Activated CD4-positive, alpha-beta memory T cell treated with anti-CD3 and anti-CD28 coated beads for 36 hours (primary cell): ENCODE measurements at regions not wholly inside any gene's neighbourhood (a gene's known extent, or its start where the extent isn't known, plus 50 kb on each side); places are given as distances from the start of the nearest gene placed in this dataset.
"Not testable (repeated sequence)": the region's sequence is repeated elsewhere in the genome, so short reads cannot be mapped to it uniquely, and the experiment has no call there.

Experiments used
- CTCF ChIA-PET: fragments of 350-600 bp; sonication (Branson Sonifier 250); formaldehyde crosslinking; loops from one replicate; lab custom pipeline; 2021; ENCODE audit warnings: antibody characterized with exemption, inconsistent platforms; lab: Charles Lee
- POLR2A ChIA-PET: fragments of 350-600 bp; sonication (Branson Sonifier 250); formaldehyde crosslinking; loops from one replicate; lab custom pipeline; 2021; ENCODE audit warnings: antibody characterized with exemption; lab: Charles Lee
- DNase-seq: peaks from one replicate; pipeline ENCODE4 v3.0.0-alpha.2; 2020
- H3K27ac Mint-ChIP-seq: one replicate; pipeline ENCODE4 v1.8.0; 2021; ENCODE audit warnings: mixed read lengths
- H3K27me3 Mint-ChIP-seq: one replicate; pipeline ENCODE4 v1.8.0; 2021; ENCODE audit warnings: mixed read lengths
- H3K36me3 Mint-ChIP-seq: one replicate; pipeline ENCODE4 v1.8.0; 2021; ENCODE audit warnings: mixed read lengths
- H3K4me1 Mint-ChIP-seq: one replicate; pipeline ENCODE4 v1.8.0; 2021; ENCODE audit warnings: low read depth, mixed read lengths
- H3K4me3 Mint-ChIP-seq: one replicate; pipeline ENCODE4 v1.8.0; 2021; ENCODE audit warnings: mild to moderate bottlenecking, mixed read lengths
- H3K9me3 Mint-ChIP-seq: one replicate; pipeline ENCODE4 v1.8.0; 2021; ENCODE audit warnings: mixed read lengths
- intact Hi-C: fragments of 100-400 bp; cut with micrococcal nuclease; formaldehyde crosslinking; loops from one replicate; pipeline ENCODE4 v1.15.1; 2023

DNA sequence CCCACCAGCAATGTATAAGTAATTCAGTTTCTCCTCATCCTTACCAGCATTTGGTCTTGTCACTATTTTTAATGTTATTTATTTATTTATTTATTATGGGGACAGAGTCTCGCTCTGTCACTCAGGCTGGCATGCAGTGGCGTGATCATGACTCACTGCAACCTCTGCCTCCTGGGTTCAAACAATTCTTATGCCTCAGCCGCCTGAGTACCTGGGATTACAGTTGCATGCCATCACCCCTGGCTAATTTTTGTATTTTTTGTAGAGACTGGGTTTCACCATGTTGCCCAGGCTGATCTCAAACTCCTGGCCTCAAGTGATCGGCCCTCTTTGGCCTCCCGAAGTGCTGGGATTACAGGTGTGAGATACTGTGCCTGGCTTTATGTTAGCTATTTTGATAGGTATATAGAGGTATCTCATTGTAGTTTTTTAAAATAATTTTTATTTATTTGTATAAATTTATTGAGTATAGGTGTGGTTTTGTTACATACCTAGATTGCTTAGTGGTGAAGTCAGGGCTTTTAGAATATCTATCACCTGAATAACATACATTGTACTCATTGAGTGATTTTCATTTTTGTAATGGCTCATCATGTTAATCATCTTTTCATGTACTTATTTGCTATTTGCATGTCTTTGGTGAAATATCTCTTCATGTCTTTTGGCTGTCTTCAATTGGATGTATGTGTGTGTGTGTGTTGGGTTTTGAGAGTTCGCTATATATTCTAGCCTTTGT, 53.3 kb downstream of the TANC2 start:
- H3K4me1 Mint-ChIP-seq: no peaks in the 10 kb centered on the region
- peaks cover 4% of the 10 kb centered on the region for H3K36me3 Mint-ChIP-seq
- intact Hi-C loops: no loop called here
- no peaks in the 10 kb centered on the region for H3K27me3 Mint-ChIP-seq
- CTCF ChIA-PET: no interaction called here
- POLR2A ChIA-PET: no interaction called here
- no peak overlapping the region for H3K27ac Mint-ChIP-seq
- H3K4me3 Mint-ChIP-seq: no peak overlapping the region
- peaks cover 2% of the 10 kb centered on the region for H3K9me3 Mint-ChIP-seq
- DNase-seq: no peak

DNA sequence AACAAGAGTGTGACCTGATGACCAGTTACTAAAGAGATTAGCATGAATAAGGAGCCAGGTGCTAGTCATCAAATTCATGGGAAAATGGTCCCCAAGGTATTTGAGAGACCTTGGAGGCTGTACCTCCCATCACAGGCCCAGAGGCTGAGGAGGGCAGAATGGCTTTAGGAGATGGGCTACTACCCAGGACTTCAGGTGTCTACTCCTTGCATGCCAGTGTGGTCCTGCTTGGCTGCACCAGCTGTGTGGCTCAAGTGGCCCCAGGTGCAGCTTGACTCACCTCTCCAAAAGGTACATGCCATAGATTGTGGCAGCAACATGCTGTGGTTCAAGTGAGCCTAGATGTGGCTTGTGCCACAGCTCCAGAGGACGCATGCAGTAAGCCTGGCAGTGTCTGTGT, 56.5 kb downstream of the TANC2 start:
- Mint-ChIP-seq H3K4me3 (no peak overlapping the region), H3K9me3 (no peaks in the 10 kb centered on the region), H3K4me1 (no peaks in the 10 kb centered on the region), H3K27me3 (no peaks in the 10 kb centered on the region), H3K27ac (no peak overlapping the region), H3K36me3 (peaks cover 2% of the 10 kb centered on the region)
- ChIA-PET CTCF (no interaction called here), POLR2A (no interaction called here)
- intact Hi-C loops: no loop called here
- DNase-seq: no peak

DNA sequence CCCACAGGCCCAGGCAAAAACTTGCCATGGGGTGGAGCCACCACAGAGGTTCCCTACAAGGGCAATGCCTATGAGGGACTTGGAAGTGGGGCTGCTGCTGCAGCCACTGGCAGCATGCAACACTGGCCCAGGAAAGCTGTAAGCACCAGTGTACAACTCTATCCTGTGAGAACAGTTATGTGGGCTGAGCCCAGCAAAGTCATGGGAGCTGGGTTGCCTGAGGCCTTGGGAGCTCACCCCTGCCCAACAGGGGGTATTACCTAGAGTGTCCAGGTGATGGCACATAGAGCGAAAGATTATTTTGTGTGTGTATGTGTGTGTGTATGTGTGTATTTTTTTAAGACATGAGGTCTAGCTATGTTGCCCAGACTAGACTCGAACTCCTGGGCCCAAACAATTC, 57.0 kb downstream of the TANC2 start:
- H3K4me1 Mint-ChIP-seq: no peaks in the 10 kb centered on the region
- H3K9me3 Mint-ChIP-seq: no peaks in the 10 kb centered on the region
- H3K36me3 Mint-ChIP-seq: peaks cover 2% of the 10 kb centered on the region
- H3K27me3 Mint-ChIP-seq: no peaks in the 10 kb centered on the region
- H3K4me3 Mint-ChIP-seq: no peak overlapping the region
- intact Hi-C loops: no loop called here
- DNase-seq: no peak
- POLR2A ChIA-PET: no interaction called here
- H3K27ac Mint-ChIP-seq: no peak overlapping the region
- CTCF ChIA-PET: no interaction called here

DNA sequence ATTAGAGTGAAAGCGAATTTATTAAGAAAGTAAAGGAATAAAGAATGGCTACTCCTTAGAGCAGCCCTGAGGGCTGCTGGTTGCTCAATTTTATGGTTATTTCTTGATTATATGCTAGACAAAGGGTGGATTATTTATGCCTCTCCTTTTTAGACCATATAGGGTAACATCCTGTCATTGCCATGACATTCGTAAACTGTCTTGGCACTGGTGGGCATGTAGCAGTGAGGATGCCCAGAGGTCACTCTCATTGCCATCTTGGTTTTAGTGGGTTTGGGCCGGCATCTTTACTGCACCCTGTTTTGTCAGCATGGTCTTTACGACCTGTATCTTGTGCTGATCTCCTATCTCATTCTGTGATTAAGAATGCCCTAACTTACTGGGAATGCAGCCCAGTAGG, 58.2 kb downstream of the TANC2 start:
- Mint-ChIP-seq H3K4me3 (no peak overlapping the region), H3K27ac (no peak overlapping the region), H3K27me3 (no peaks in the 10 kb centered on the region), H3K4me1 (no peaks in the 10 kb centered on the region), H3K9me3 (no peaks in the 10 kb centered on the region), H3K36me3 (peaks cover 2% of the 10 kb centered on the region)
- intact Hi-C loops: no loop called here
- DNase-seq: no peak
- CTCF ChIA-PET: no interaction called here
- POLR2A ChIA-PET: no interaction called here

DNA sequence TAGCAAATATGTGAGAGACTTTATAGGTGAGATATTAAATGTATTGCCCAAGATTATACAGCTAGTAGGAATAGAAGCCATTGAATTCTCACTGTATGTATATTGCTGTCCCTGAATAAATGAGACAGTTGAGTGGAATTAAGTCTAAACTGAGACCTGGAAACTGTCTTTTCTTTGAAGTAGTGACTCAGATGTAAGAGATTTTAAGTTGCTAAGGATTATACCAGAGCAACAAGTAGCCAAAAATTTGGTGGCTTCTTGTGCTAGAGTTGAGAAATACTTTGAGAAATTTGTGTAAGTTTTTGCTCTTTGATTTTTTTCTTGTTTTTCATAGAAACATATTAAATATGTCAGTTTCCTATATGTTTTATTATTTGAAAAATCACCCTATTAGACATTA, 58.7 kb downstream of the TANC2 start:
- intact Hi-C loops: no loop called here
- ChIA-PET CTCF (no interaction called here), POLR2A (no interaction called here)
- Mint-ChIP-seq H3K4me3 (no peak overlapping the region), H3K9me3 (no peaks in the 10 kb centered on the region), H3K36me3 (peaks cover 2% of the 10 kb centered on the region), H3K27me3 (no peaks in the 10 kb centered on the region), H3K4me1 (no peaks in the 10 kb centered on the region), H3K27ac (no peak overlapping the region)
- DNase-seq: no peak

DNA sequence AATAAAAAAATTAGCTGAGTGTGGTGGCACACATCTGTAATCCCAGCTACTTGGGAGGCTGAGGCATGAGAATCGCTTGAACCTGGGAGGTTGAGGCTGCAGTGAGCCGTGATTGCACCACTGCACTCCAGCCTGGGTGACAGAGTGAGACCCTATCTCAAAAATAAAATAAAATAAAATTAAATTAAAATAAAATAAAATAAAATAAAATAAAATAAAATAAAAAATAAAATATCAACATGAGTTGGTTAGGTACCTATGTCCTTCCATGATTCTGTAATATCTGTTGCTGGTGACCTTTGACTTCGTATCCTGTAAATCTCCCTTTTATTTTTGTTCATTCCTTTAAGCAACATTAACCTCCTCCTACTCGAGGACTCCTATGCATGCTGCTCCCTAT, 59.6 kb downstream of the TANC2 start:
- H3K4me1 Mint-ChIP-seq, DNase-seq, H3K27me3 Mint-ChIP-seq, CTCF ChIA-PET, H3K9me3 Mint-ChIP-seq, H3K36me3 Mint-ChIP-seq, intact Hi-C loops, H3K27ac Mint-ChIP-seq, POLR2A ChIA-PET, H3K4me3 Mint-ChIP-seq: not testable (repeated sequence)

DNA sequence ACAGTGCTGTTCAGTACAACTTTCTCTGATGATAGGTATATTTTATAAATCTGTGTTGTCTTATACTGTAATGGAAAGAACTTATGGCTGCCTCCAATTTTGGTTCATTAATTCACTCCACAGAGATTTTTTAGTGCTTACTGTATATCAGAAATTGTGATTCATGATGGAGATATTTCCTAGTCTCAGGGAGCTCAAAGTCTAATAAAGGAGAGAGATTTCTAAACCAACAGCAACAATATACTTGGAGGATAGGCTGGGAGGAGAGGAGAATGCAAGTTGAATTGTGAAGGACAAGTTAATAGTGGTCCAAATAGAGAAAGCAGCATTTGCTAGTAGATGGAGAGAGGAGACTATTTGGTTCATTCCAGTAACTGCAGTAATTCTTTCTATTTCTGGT, 63.5 kb downstream of the TANC2 start:
- no peak overlapping the region for H3K4me3 Mint-ChIP-seq
- H3K27me3 Mint-ChIP-seq: no peaks in the 10 kb centered on the region
- H3K4me1 Mint-ChIP-seq: no peaks in the 10 kb centered on the region
- H3K27ac Mint-ChIP-seq: no peak overlapping the region
- ChIA-PET CTCF (no interaction called here), POLR2A (no interaction called here)
- intact Hi-C loops: no loop called here
- no peak for DNase-seq
- H3K36me3 Mint-ChIP-seq: peaks cover 2% of the 10 kb centered on the region
- H3K9me3 Mint-ChIP-seq: no peaks in the 10 kb centered on the region

DNA sequence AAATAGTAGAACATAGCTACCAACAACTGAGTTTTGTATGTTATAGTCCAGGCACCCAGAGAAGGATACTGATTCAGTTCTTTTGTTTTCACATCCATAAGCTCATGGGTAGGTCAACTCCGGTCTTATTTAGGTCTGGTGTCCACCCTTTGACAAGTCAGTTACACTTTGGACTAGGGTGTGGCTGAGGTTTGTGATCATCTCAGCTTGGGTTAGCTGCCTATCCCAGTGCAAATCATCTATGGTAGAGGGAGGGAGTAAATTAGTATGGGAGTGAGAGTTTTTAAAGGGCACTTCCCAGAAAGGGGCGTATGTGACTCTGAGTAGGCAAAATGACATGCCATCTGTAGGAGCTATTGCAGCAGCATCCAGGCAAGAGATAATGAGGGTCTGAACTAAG, 66.1 kb downstream of the TANC2 start:
- CTCF ChIA-PET: interaction anchor here (1.4 kb wide), 1 partner anchor 37 kb away, joined by 4 read pairs; no protein-coding TSS in a partner anchor
- Mint-ChIP-seq H3K9me3 (no peaks in the 10 kb centered on the region), H3K4me3 (no peak overlapping the region), H3K27ac (no peak overlapping the region), H3K4me1 (peaks cover 8% of the 10 kb centered on the region), H3K27me3 (no peaks in the 10 kb centered on the region), H3K36me3 (peaks cover 2% of the 10 kb centered on the region)
- intact Hi-C loops: no loop called here
- POLR2A ChIA-PET: no interaction called here
- DNase-seq: no peak

DNA sequence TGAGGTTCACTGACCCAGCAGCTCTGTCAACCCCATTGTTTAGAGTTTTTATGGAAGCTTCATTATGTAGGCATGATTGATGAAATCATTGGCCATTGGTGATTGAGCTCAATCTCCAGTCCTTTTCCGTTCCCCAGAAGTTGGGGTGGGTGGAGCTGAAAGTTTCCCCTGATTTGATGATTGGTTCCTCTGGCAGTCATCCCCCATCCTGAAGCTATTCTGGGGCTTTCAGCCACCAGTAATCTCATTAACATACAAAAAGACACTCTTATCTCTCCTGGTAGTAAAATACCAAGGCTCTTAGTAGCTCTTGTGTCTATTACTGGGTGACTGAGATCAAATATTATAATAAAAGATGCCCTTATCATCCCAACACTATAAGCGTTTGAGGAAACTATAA, 67.1 kb downstream of the TANC2 start:
- DNase-seq: no peak
- no peaks in the 10 kb centered on the region for H3K27me3 Mint-ChIP-seq
- intact Hi-C loops: no loop called here
- POLR2A ChIA-PET: no interaction called here
- CTCF ChIA-PET: interaction anchor here (1.4 kb wide), 1 partner anchor 38 kb away, joined by 4 read pairs; no protein-coding TSS in a partner anchor
- H3K4me1 Mint-ChIP-seq: peaks cover 8% of the 10 kb centered on the region
- no peak overlapping the region for H3K4me3 Mint-ChIP-seq
- H3K36me3 Mint-ChIP-seq: peaks cover 2% of the 10 kb centered on the region
- H3K27ac Mint-ChIP-seq: no peak overlapping the region
- H3K9me3 Mint-ChIP-seq: no peaks in the 10 kb centered on the region

DNA sequence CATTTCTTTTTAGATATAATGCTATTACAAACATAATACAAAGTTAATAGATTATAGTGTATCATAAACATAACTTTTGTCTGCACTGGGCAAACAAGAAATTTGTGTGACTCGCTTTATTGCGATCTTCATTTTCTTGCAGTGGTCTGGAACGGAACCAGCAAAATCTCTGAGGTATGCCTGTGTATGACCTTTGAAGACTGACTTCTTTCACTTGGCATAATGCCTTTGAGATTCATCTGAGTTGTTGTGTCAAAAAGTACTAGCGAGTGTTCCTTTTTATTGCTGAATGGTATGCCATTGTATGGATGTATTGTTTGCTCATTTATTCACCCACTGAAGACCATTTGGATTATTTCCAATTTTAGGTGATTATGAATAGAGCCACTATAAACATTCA, 69.2 kb downstream of the TANC2 start:
- H3K4me3 Mint-ChIP-seq: no peak overlapping the region
- H3K4me1 Mint-ChIP-seq: peaks cover 15% of the 10 kb centered on the region
- intact Hi-C loops: no loop called here
- no peaks in the 10 kb centered on the region for H3K27me3 Mint-ChIP-seq
- H3K27ac Mint-ChIP-seq: no peak overlapping the region
- POLR2A ChIA-PET: no interaction called here
- H3K36me3 Mint-ChIP-seq: peaks cover 2% of the 10 kb centered on the region
- H3K9me3 Mint-ChIP-seq: no peaks in the 10 kb centered on the region
- no peak for DNase-seq
- CTCF ChIA-PET: no interaction called here

DNA sequence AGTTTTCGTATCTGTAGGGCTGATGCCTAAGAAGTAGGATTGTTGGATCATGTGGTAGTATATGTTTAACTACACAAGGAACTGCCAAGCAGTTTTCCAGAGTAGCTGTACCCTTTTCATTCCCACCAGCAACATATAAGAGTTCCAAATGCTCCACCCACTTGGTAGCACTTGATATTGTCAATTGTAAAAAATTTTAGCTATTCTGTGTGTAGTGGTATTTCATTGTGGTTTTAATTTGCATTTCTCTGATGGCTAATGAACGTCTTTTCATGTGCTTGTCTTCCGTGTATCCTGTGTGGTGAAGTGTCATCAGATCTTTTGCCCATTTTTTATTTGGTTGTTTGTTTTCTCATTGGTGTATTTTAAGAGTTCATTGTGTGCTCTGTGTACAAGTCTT, 69.7 kb downstream of the TANC2 start:
- H3K4me1 Mint-ChIP-seq: peaks cover 16% of the 10 kb centered on the region
- DNase-seq: no peak
- ChIA-PET CTCF (no interaction called here), POLR2A (no interaction called here)
- H3K27ac Mint-ChIP-seq: no peak overlapping the region
- no peaks in the 10 kb centered on the region for H3K27me3 Mint-ChIP-seq
- intact Hi-C loops: no loop called here
- H3K9me3 Mint-ChIP-seq: no peaks in the 10 kb centered on the region
- H3K36me3 Mint-ChIP-seq: peaks cover 2% of the 10 kb centered on the region
- H3K4me3 Mint-ChIP-seq: no peak overlapping the region

DNA sequence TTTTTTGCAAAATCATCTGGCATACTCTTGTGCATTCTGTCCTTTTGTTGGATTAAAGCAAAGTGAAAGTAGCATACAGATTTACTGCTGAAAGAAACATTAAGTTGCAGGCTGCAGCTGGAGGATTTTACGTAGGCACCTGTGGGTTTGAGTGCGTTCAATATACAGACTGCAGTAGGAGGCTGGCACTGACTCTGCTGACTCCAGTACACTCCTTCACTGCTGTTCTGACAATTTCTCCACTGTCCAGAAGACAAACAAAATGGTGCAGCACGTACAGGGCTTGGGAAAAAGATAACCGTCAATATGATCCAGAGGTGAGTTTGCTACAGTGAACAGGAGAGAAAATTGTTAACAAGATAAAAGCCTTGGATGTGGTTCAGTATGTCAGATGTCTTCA, 73.3 kb downstream of the TANC2 start:
- Mint-ChIP-seq H3K4me1 (peaks cover 16% of the 10 kb centered on the region), H3K9me3 (no peaks in the 10 kb centered on the region), H3K4me3 (no peak overlapping the region), H3K27me3 (no peaks in the 10 kb centered on the region), H3K27ac (no peak overlapping the region), H3K36me3 (no peaks in the 10 kb centered on the region)
- DNase-seq: no peak
- POLR2A ChIA-PET: no interaction called here
- intact Hi-C loops: no loop called here
- CTCF ChIA-PET: no interaction called here

DNA sequence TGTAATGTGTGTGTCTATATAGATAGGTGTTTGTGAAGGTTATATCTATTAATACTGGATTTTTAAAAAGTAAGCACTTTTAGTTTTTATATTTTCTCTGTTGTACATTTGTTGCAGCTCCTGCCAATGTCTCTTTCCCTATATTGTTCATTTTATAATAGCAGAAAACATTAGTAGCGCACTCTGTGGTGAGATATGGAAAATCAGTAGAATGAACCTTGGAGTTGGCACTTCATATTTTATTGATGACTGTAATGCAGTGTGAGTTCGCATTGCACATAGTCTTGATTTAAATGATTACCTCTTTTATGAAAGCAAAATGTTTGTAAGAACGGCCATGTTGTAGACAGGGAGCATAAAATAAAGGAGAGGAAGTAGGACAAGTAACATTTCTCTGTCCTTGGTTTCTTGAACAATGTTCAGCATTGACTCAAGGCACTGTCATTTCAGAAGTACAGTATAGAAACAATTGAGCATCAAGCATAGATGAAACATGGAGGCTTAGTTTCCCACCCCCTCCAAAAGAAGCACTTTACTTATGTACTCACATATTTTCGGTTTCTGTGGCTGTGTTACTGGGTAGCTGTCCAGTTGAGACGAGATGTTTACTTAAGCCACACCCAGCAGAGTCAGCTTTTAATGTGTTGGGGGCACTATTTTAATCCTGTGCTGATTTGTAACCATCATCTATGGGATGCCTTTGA, 74.0 kb downstream of the TANC2 start:
- Mint-ChIP-seq H3K4me1 (peaks cover 16% of the 10 kb centered on the region), H3K27ac (no peak overlapping the region), H3K27me3 (no peaks in the 10 kb centered on the region), H3K9me3 (no peaks in the 10 kb centered on the region), H3K36me3 (no peaks in the 10 kb centered on the region), H3K4me3 (no peak overlapping the region)
- intact Hi-C loops: loop anchor here (5.0 kb wide), 1 partner anchor 388 kb away; no protein-coding TSS in a partner anchor
- POLR2A ChIA-PET: no interaction called here
- DNase-seq: no peak
- CTCF ChIA-PET: no interaction called here
